NT2/D1 (cell line): ENCODE measurements at regions not wholly inside any gene's neighbourhood (a gene's known extent, or its start where the extent isn't known, plus 50 kb on each side); places are given as distances from the start of the nearest gene placed in this dataset.

Experiments
- SUZ12 ChIP-seq: IDR thresholded peaks from 2 replicates; pipeline ENCODE4 v1.6.1; 2011; ENCODE audit not compliant: insufficient read length, insufficient read depth; ENCODE audit errors: extremely low read depth
- YY1 ChIP-seq: IDR thresholded peaks from 2 replicates; pipeline ENCODE4 v1.6.1; 2011; ENCODE audit not compliant: insufficient read length, insufficient read depth
- ZNF274 ChIP-seq: IDR thresholded peaks from 2 replicates; pipeline ENCODE4 v1.6.1; 2011; ENCODE audit warnings: mild to moderate bottlenecking, low read depth, low read length

- no peak for TF ChIP-seq YY1
- no peak for TF ChIP-seq ZNF274
- TF ChIP-seq SUZ12: no peak
Observed at GRCh38 chr12:44960423-44960822, 84.3 kb upstream of the NELL2 start.
